Keratinocyte (primary cell): ENCODE measurements at regions not wholly inside any gene's neighbourhood (a gene's known extent, or its start where the extent isn't known, plus 50 kb on each side); places are given as distances from the start of the nearest gene placed in this dataset.

Experiments
- DNase-seq: peaks from one replicate; pipeline ENCODE4 v3.0.0-alpha.2; 2011; ENCODE audit warnings: low read depth, missing footprints, low spot score
- FAIRE-seq: peaks from 2 replicates; lab custom pipeline; 2011; peaks lifted over from hg19 to GRCh38; lab: Jason Lieb, UNC
- H2AFZ ChIP-seq: 2 replicates; pipeline ENCODE4 v1.6.0; 2012; ENCODE audit warnings: low read length, control low read depth, inconsistent platforms; ENCODE audit not compliant: control insufficient read depth
- H3K27ac ChIP-seq: 2 replicates; pipeline ENCODE4 v1.5.1; 2011; ENCODE audit warnings: low read length; ENCODE audit not compliant: control insufficient read depth, insufficient read depth
- H3K27me3 ChIP-seq: 3 replicates; pipeline ENCODE4 v1.6.0; 2011; ENCODE audit warnings: low read length; ENCODE audit not compliant: control insufficient read depth, insufficient read depth; ENCODE audit errors: extremely low read depth
- H3K36me3 ChIP-seq, 2 experiments: 2 replicates in 1 of 2; 3 replicates in 1 of 2; pipeline ENCODE4 v1.5.1; 2011; ENCODE audit warnings: low read length in 2 of 2, mild to moderate bottlenecking in 1 of 2; ENCODE audit not compliant: control insufficient read depth in 2 of 2, insufficient read depth in 2 of 2; ENCODE audit errors: extremely low read depth in 1 of 2
- H3K4me1 ChIP-seq: 3 replicates; pipeline ENCODE4 v1.5.1; 2011; ENCODE audit warnings: low read length; ENCODE audit not compliant: control insufficient read depth, insufficient read depth; ENCODE audit errors: extremely low read depth
- H3K4me2 ChIP-seq: 3 replicates; pipeline ENCODE4 v1.6.0; 2011; ENCODE audit warnings: low read depth, low read length; ENCODE audit not compliant: control insufficient read depth, insufficient read depth; ENCODE audit errors: extremely low read depth
- H3K4me3 ChIP-seq, 3 experiments: fragments of 200-600 bp in 1 of 3; sonication (generic) in 1 of 3; 2 replicates in 2 of 3; 3 replicates in 1 of 3; pipeline ENCODE4 v1.5.1; 2011 to 2016; ENCODE audit warnings: low read length in 3 of 3, mild to moderate bottlenecking in 3 of 3, control low read depth in 2 of 3, inconsistent platforms in 1 of 3, low read depth in 1 of 3, mixed read lengths in 1 of 3, mixed run types in 1 of 3, moderate library complexity in 1 of 3; ENCODE audit not compliant: control insufficient read depth in 2 of 3, insufficient read depth in 2 of 3; ENCODE audit errors: extremely low read depth in 1 of 3
- H3K79me2 ChIP-seq: 2 replicates; pipeline ENCODE4 v1.6.0; 2012; ENCODE audit warnings: low read length; ENCODE audit not compliant: control insufficient read depth, insufficient read depth
- H3K9ac ChIP-seq: 3 replicates; pipeline ENCODE4 v1.6.0; 2011; ENCODE audit warnings: low read length; ENCODE audit not compliant: control insufficient read depth, insufficient read depth; ENCODE audit errors: extremely low read depth
- H3K9me1 ChIP-seq: 3 replicates; pipeline ENCODE4 v1.6.0; 2011; ENCODE audit warnings: low read length; ENCODE audit not compliant: control insufficient read depth, insufficient read depth; ENCODE audit errors: extremely low read depth
- H3K9me3 ChIP-seq: 2 replicates; pipeline ENCODE4 v1.5.1; 2012; ENCODE audit warnings: low read depth, low read length; ENCODE audit not compliant: control insufficient read depth
- H4K20me1 ChIP-seq: 3 replicates; pipeline ENCODE4 v1.6.0; 2011; ENCODE audit warnings: low read length; ENCODE audit not compliant: control insufficient read depth, insufficient read depth; ENCODE audit errors: extremely low read depth
- EZH2 ChIP-seq: IDR thresholded peaks from one replicate; pipeline ENCODE4 v1.6.1; 2012; ENCODE audit warnings: inconsistent platforms, mild to moderate bottlenecking, low read length, moderate library complexity
- dilution Hi-C: fragments of 300-500 bp; cut with MboI; formaldehyde crosslinking; loops from one replicate; pipeline ENCODE4 v1.7.0; 2020; ENCODE audit warnings: low sequenced_read_pairs; ENCODE audit not compliant: extremely low pct_ligation_motif_present
- TF ChIP-seq, protein P1 (sequence below), 3 experiments: IDR thresholded peaks in 1 of 3; conservative IDR thresholded peaks in 1 of 3; optimal IDR thresholded peaks in 1 of 3; 2 replicates in 2 of 3; 3 replicates in 1 of 3; pipeline versions ENCODE3 to v1.5.1; 2011; ENCODE audit warnings: low read length in 3 of 3, mild to moderate bottlenecking in 3 of 3, moderate library complexity in 2 of 3, control low read depth in 1 of 3, inconsistent platforms in 1 of 3; ENCODE audit not compliant: insufficient read depth in 2 of 3; ENCODE audit errors: extremely low read depth in 1 of 3

DNA sequence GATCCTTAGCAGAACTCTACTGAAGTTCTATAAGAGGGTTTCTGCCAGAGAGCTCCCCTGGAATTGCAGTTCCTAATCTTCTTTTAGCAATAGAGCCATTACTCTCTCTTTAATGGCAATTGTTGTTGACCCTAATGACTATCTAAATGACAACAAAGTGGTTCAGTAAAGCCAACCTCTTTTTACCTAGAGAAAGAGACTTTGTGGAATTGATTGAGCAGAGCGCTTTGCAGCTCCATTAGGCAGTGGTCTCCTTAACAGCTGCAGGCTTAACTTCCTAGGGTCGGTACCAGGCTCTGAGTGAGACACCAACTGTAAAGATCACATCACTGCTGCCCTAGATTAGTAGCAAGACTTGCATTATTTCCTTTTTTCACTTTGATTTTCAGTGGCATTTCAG lies 1472.9 kb upstream of the TENM3 start:
- H3K9me1 ChIP-seq, result no peaks in the 10 kb centered on the region
- DNase-seq (no peak), FAIRE-seq (no peak)
- no peak overlapping the region for H3K4me2 ChIP-seq
- dilution Hi-C loops, result no loop called here
- no peak overlapping the region for H3K9ac ChIP-seq
- TF ChIP-seq EZH2, result no peak
- TF ChIP-seq, protein P1, sequence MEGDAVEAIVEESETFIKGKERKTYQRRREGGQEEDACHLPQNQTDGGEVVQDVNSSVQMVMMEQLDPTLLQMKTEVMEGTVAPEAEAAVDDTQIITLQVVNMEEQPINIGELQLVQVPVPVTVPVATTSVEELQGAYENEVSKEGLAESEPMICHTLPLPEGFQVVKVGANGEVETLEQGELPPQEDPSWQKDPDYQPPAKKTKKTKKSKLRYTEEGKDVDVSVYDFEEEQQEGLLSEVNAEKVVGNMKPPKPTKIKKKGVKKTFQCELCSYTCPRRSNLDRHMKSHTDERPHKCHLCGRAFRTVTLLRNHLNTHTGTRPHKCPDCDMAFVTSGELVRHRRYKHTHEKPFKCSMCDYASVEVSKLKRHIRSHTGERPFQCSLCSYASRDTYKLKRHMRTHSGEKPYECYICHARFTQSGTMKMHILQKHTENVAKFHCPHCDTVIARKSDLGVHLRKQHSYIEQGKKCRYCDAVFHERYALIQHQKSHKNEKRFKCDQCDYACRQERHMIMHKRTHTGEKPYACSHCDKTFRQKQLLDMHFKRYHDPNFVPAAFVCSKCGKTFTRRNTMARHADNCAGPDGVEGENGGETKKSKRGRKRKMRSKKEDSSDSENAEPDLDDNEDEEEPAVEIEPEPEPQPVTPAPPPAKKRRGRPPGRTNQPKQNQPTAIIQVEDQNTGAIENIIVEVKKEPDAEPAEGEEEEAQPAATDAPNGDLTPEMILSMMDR (optimal IDR thresholded peaks at IDR 0.05 in 1 of 3, IDR thresholded peaks at IDR 0.05 in 1 of 3, conservative IDR thresholded peaks at IDR 0.05 in 1 of 3; ENCODE audit: extremely low read depth in 1 of 3, insufficient read depth in 2 of 3, low read length in 3 of 3), result no peak
- H2AFZ ChIP-seq, result no peak overlapping the region
- no peaks in the 10 kb centered on the region for H3K79me2 ChIP-seq
- H3K4me3 ChIP-seq, result no peak overlapping the region
- H3K4me1 ChIP-seq, result no peaks in the 10 kb centered on the region
- no peaks in the 10 kb centered on the region for H4K20me1 ChIP-seq
- no peaks in the 10 kb centered on the region for H3K27me3 ChIP-seq
- H3K36me3 ChIP-seq, result no peaks in the 10 kb centered on the region
- H3K9me3 ChIP-seq, result no peaks in the 10 kb centered on the region
- no peak overlapping the region for H3K27ac ChIP-seq

DNA sequence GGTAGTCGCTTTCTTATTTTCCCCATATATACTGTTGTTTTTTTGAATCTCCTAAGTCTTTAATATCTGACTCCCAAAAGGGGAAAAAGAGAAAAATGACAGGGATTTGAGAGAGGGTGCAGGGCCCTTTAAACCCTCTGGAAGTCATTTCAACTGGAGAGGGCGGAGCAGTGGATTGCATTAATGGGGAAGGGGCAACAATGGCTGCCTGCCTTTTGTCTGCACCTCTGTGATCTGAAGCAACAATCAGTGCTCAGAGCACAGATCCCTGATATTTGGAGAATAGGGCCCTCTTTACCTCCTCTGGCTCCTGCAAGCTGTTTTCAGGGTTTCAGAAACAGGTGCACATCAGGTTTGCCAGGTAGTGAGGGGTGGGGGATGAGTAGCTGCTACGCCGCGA lies 1458.3 kb upstream of the TENM3 start:
- Histone ChIP-seq H3K27ac (no peak overlapping the region), H3K4me1 (no peaks in the 10 kb centered on the region), H3K4me2 (no peak overlapping the region), H3K4me3 (no peak overlapping the region), H4K20me1 (no peaks in the 10 kb centered on the region), H2AFZ (no peak overlapping the region), H3K79me2 (no peaks in the 10 kb centered on the region), H3K36me3 (no peaks in the 10 kb centered on the region), H3K9me3 (no peaks in the 10 kb centered on the region), H3K9ac (no peak overlapping the region), H3K9me1 (no peaks in the 10 kb centered on the region), H3K27me3 (no peaks in the 10 kb centered on the region)
- FAIRE-seq, result no peak
- no peak for TF ChIP-seq EZH2
- TF ChIP-seq, protein P1 (optimal IDR thresholded peaks at IDR 0.05 in 1 of 3, IDR thresholded peaks at IDR 0.05 in 1 of 3, conservative IDR thresholded peaks at IDR 0.05 in 1 of 3; ENCODE audit: extremely low read depth in 1 of 3, insufficient read depth in 2 of 3, low read length in 3 of 3), result no peak
- dilution Hi-C loops, result no loop called here
- no peak for DNase-seq
